Trophoblast cell (in vitro differentiated cells and primary cell): ENCODE measurements at regions not wholly inside any gene's neighbourhood (a gene's known extent, or its start where the extent isn't known, plus 50 kb on each side); places are given as distances from the start of the nearest gene placed in this dataset.

Source experiments
- DNase-seq, 2 donors: peaks; one replicate each; pipeline ENCODE4 v3.0.0-alpha.2; 2016
- H2AFZ ChIP-seq: 2 replicates; pipeline ENCODE4 v1.6.1; 2013; ENCODE audit warnings: low read length, moderate library complexity, mild to moderate bottlenecking; ENCODE audit not compliant: insufficient read depth, poor library complexity
- H2AK5ac ChIP-seq: 2 replicates; pipeline ENCODE4 v1.6.1; 2013; ENCODE audit warnings: mild to moderate bottlenecking, low read length
- H2BK120ac ChIP-seq: 2 replicates; pipeline ENCODE4 v1.6.1; 2013; ENCODE audit warnings: low read length, mild to moderate bottlenecking, moderate library complexity; ENCODE audit not compliant: insufficient read depth, poor library complexity
- H2BK12ac ChIP-seq: 2 replicates; pipeline ENCODE4 v1.6.1; 2013; ENCODE audit warnings: mild to moderate bottlenecking, low read length, moderate library complexity
- H2BK5ac ChIP-seq: 2 replicates; pipeline ENCODE4 v1.6.1; 2013; ENCODE audit warnings: low read length, low read depth, moderate library complexity, mild to moderate bottlenecking; ENCODE audit not compliant: poor library complexity
- H3K14ac ChIP-seq: 2 replicates; pipeline ENCODE4 v1.6.1; 2013; ENCODE audit warnings: mild to moderate bottlenecking, low read length
- H3K18ac ChIP-seq: 2 replicates; pipeline ENCODE4 v1.6.1; 2013; ENCODE audit warnings: mild to moderate bottlenecking, low read length
- H3K23ac ChIP-seq: 2 replicates; pipeline ENCODE4 v1.6.1; 2013; ENCODE audit warnings: low read length
- H3K27ac ChIP-seq: 2 replicates; pipeline ENCODE4 v1.5.1; 2013; ENCODE audit warnings: low read depth, mild to moderate bottlenecking, inconsistent platforms, low read length, moderate library complexity
- H3K27me3 ChIP-seq: 2 replicates; pipeline ENCODE4 v1.6.1; 2013; ENCODE audit warnings: inconsistent platforms, mild to moderate bottlenecking, low read length, moderate library complexity; ENCODE audit not compliant: insufficient read depth
- H3K36me3 ChIP-seq, 2 experiments: 1 replicate in 1 of 2; 2 replicates in 1 of 2; pipeline ENCODE4 v1.6.1; 2013; ENCODE audit warnings: low read length in 2 of 2, mild to moderate bottlenecking in 2 of 2, moderate library complexity in 1 of 2; ENCODE audit not compliant: insufficient read depth in 2 of 2, control insufficient read depth in 1 of 2
- H3K4ac ChIP-seq: 2 replicates; pipeline ENCODE4 v1.6.1; 2013; ENCODE audit warnings: low read depth, mild to moderate bottlenecking, low read length, moderate library complexity
- H3K4me1 ChIP-seq, 2 experiments: 1 replicate in 1 of 2; 2 replicates in 1 of 2; pipeline ENCODE4 v1.6.1; 2013; ENCODE audit warnings: low read length in 2 of 2, mild to moderate bottlenecking in 2 of 2, moderate library complexity in 1 of 2; ENCODE audit not compliant: insufficient read depth in 2 of 2, control insufficient read depth in 1 of 2
- H3K4me2 ChIP-seq: 2 replicates; pipeline ENCODE4 v1.6.1; 2013; ENCODE audit warnings: inconsistent platforms, mild to moderate bottlenecking, low read length, moderate library complexity
- H3K4me3 ChIP-seq: 2 replicates; pipeline ENCODE4 v1.5.1; 2013; ENCODE audit warnings: mild to moderate bottlenecking, low read depth, low read length, inconsistent platforms
- H3K79me1 ChIP-seq: one replicate; pipeline ENCODE4 v1.6.1; 2013; ENCODE audit warnings: low read length
- H3K79me2 ChIP-seq: 2 replicates; pipeline ENCODE4 v1.6.1; 2013; ENCODE audit warnings: low read length, mild to moderate bottlenecking; ENCODE audit not compliant: control insufficient read depth, insufficient read depth, poor library complexity
- H3K9ac ChIP-seq: 2 replicates; pipeline ENCODE4 v1.6.1; 2013; ENCODE audit warnings: mild to moderate bottlenecking, low read length
- H3K9me3 ChIP-seq: 2 replicates; pipeline ENCODE4 v1.6.1; 2013; ENCODE audit warnings: low read depth, mild to moderate bottlenecking, control low read depth, inconsistent platforms, low read length; ENCODE audit not compliant: insufficient read depth
- H4K12ac ChIP-seq: 2 replicates; pipeline ENCODE4 v1.6.1; 2013; ENCODE audit warnings: low read depth, mild to moderate bottlenecking, low read length, moderate library complexity
- H4K8ac ChIP-seq: 2 replicates; pipeline ENCODE4 v1.6.1; 2013; ENCODE audit warnings: low read depth, mild to moderate bottlenecking, low read length, moderate library complexity
- H4K91ac ChIP-seq: one replicate; pipeline ENCODE4 v1.6.1; 2013; ENCODE audit warnings: low read depth, mild to moderate bottlenecking, low read length, moderate library complexity
- WGBS: extraction: QIAGEN DNeasy Blood & Tissue Kit; methylation state at CpG from one replicate; pipeline ENCODE4 v1.1.7; 2013; ENCODE audit warnings: missing lambda C conversion rate; ENCODE audit not compliant: insufficient read length, insufficient coverage; ENCODE audit errors: extremely low coverage; 5-methylcytosine and 5-hydroxymethylcytosine counted together

- H3K79me2 ChIP-seq: no peaks in the 10 kb centered on the region
- no CpG with 5 or more reads among the region's 3 CpGs for WGBS
- H2BK120ac ChIP-seq: no peak overlapping the region
Observed at GRCh38 chr3:43861635-43862034, 170.9 kb downstream of the ABHD5 start.

GRCh38 chr3:43862470-43862869 is 171.7 kb downstream of the ABHD5 start:
- no CpG with 5 or more reads among the region's 4 CpGs for WGBS
- Histone ChIP-seq H3K79me1 (no peaks in the 10 kb centered on the region), H3K14ac (no peak overlapping the region), H4K91ac (no peak overlapping the region), H2BK12ac (no peak overlapping the region), H4K8ac (no peak overlapping the region), H3K4ac (no peak overlapping the region), H3K27me3 (peaks cover 2% of the 10 kb centered on the region), H3K27ac (no peak overlapping the region), H3K9me3 (no peaks in the 10 kb centered on the region), H2AFZ (no peak overlapping the region), H3K18ac (no peak overlapping the region), H3K4me1 (no peaks in the 10 kb centered on the region), H3K4me3 (no peak overlapping the region), H3K23ac (no peak overlapping the region), H2BK120ac (no peak overlapping the region), H2AK5ac (no peak overlapping the region), H3K36me3 (no peaks in the 10 kb centered on the region), H4K12ac (no peak overlapping the region), H2BK5ac (no peak overlapping the region), H3K9ac (no peak overlapping the region), H3K79me2 (no peaks in the 10 kb centered on the region), H3K4me2 (no peak overlapping the region)
- DNase-seq: no peak

More at GRCh38 chr3:43861635-43862034, 170.9 kb downstream of the ABHD5 start:
- H3K18ac ChIP-seq: no peak overlapping the region
- H3K79me1 ChIP-seq: no peaks in the 10 kb centered on the region
- no peak overlapping the region for H4K8ac ChIP-seq
- H2AK5ac ChIP-seq: no peak overlapping the region
- H2AFZ ChIP-seq: no peak overlapping the region
- no peaks in the 10 kb centered on the region for H3K36me3 ChIP-seq
- H3K4ac ChIP-seq: no peak overlapping the region
- H3K9ac ChIP-seq: no peak overlapping the region
- H3K4me2 ChIP-seq: no peak overlapping the region
- H3K4me3 ChIP-seq: no peak overlapping the region
- no peak for DNase-seq
- H3K23ac ChIP-seq: no peak overlapping the region
- H3K27me3 ChIP-seq: peaks cover 2% of the 10 kb centered on the region
- H3K27ac ChIP-seq: no peak overlapping the region
- H3K4me1 ChIP-seq: no peaks in the 10 kb centered on the region
- no peak overlapping the region for H3K14ac ChIP-seq
- no peaks in the 10 kb centered on the region for H3K9me3 ChIP-seq
- no peak overlapping the region for H4K91ac ChIP-seq
- no peak overlapping the region for H2BK12ac ChIP-seq
- H2BK5ac ChIP-seq: no peak overlapping the region
- H4K12ac ChIP-seq: no peak overlapping the region

- H3K36me3 ChIP-seq: no peaks in the 10 kb centered on the region
- H2BK120ac ChIP-seq: no peak overlapping the region
- H2AK5ac ChIP-seq: no peak overlapping the region
- H4K91ac ChIP-seq: no peak overlapping the region
- H3K4me3 ChIP-seq: no peak overlapping the region
- peaks cover 2% of the 10 kb centered on the region for H3K27me3 ChIP-seq
- H2BK12ac ChIP-seq: no peak overlapping the region
- H3K9me3 ChIP-seq: no peaks in the 10 kb centered on the region
- H4K12ac ChIP-seq: no peak overlapping the region
- no peak overlapping the region for H3K4ac ChIP-seq
- WGBS: no CpG with 5 or more reads among the region's 8 CpGs
- DNase-seq: no peak
- H3K79me2 ChIP-seq: no peaks in the 10 kb centered on the region
- no peak overlapping the region for H3K18ac ChIP-seq
- no peaks in the 10 kb centered on the region for H3K4me1 ChIP-seq
- H2BK5ac ChIP-seq: no peak overlapping the region
- no peak overlapping the region for H3K27ac ChIP-seq
- no peak overlapping the region for H3K9ac ChIP-seq
- no peak overlapping the region for H3K14ac ChIP-seq
- no peak overlapping the region for H3K4me2 ChIP-seq
- no peaks in the 10 kb centered on the region for H3K79me1 ChIP-seq
- H2AFZ ChIP-seq: no peak overlapping the region
- H3K23ac ChIP-seq: no peak overlapping the region
- no peak overlapping the region for H4K8ac ChIP-seq
Observed at GRCh38 chr3:43862992-43863805, 172.5 kb downstream of the ABHD5 start.

GRCh38 chr3:43863966-43864933 is 173.5 kb downstream of the ABHD5 start:
- Histone ChIP-seq H3K14ac (no peak overlapping the region), H4K91ac (no peak overlapping the region), H2BK12ac (no peak overlapping the region), H3K9me3 (no peaks in the 10 kb centered on the region), H2AFZ (no peak overlapping the region), H3K4me2 (no peak overlapping the region), H3K36me3 (no peaks in the 10 kb centered on the region), H3K27ac (no peak overlapping the region), H4K12ac (no peak overlapping the region), H2AK5ac (no peak overlapping the region), H2BK5ac (no peak overlapping the region), H3K79me1 (no peaks in the 10 kb centered on the region), H3K4me1 (no peaks in the 10 kb centered on the region), H4K8ac (no peak overlapping the region), H3K79me2 (no peaks in the 10 kb centered on the region), H3K4me3 (no peak overlapping the region), H3K23ac (no peak overlapping the region), H3K9ac (no peak overlapping the region), H2BK120ac (no peak overlapping the region), H3K4ac (no peak overlapping the region), H3K27me3 (no peaks in the 10 kb centered on the region), H3K18ac (no peak overlapping the region)
- WGBS: no CpG with 5 or more reads among the region's 6 CpGs
- no peak for DNase-seq
